SK-N-SH (cell line): ENCODE measurements at regions not wholly inside any gene's neighbourhood (a gene's known extent, or its start where the extent isn't known, plus 50 kb on each side); places are given as distances from the start of the nearest gene placed in this dataset.

Experiments
- CTCF ChIP-seq: fragments of 200-600 bp; sonication (generic); IDR thresholded peaks from 2 replicates; pipeline ENCODE4 v1.6.1; 2017; ENCODE audit warnings: antibody characterized with exemption, mild to moderate bottlenecking, moderate library complexity
- ELF1 ChIP-seq: IDR thresholded peaks from 2 replicates; pipeline ENCODE4 v1.4.0; 2012
- EP300 ChIP-seq, 2 experiments: IDR thresholded peaks; 2 replicates each; pipeline versions ENCODE4 v1.4.0 to v1.6.1; 2012; ENCODE audit warnings: borderline replicate concordance in 1 of 2, low read depth in 1 of 2, low read length in 1 of 2
- GABPA ChIP-seq: IDR thresholded peaks from 2 replicates; pipeline ENCODE4 v1.4.0; 2012; ENCODE audit warnings: low read depth, mild to moderate bottlenecking
- JUND ChIP-seq: IDR thresholded peaks from 2 replicates; pipeline ENCODE4 v1.4.0; 2012
- MAX ChIP-seq: IDR thresholded peaks from 2 replicates; pipeline ENCODE4 v1.4.0; 2012; ENCODE audit warnings: low read depth
- MEF2A ChIP-seq: IDR thresholded peaks from 2 replicates; pipeline ENCODE4 v1.4.0; 2012; ENCODE audit warnings: low read depth, borderline replicate concordance
- NFIC ChIP-seq: IDR thresholded peaks from 2 replicates; pipeline ENCODE4 v1.4.0; 2012; ENCODE audit warnings: borderline replicate concordance
- POLR2AphosphoS5 ChIP-seq: IDR thresholded peaks from 2 replicates; pipeline ENCODE4 v1.6.1; 2012; ENCODE audit warnings: low read depth, low read length
- REST ChIP-seq: IDR thresholded peaks from 2 replicates; pipeline ENCODE4 v1.6.1; 2012; ENCODE audit warnings: mild to moderate bottlenecking, low read depth, low read length, moderate library complexity
- USF2 ChIP-seq: fragments of 150-350 bp; IDR thresholded peaks from 2 replicates; pipeline ENCODE4 v1.6.1; 2017; ENCODE audit warnings: antibody characterized with exemption, low read length, low read depth, borderline replicate concordance

- TF ChIP-seq USF2 (no peak), CTCF (no peak), MAX (no peak), REST (no peak), NFIC (no peak), EP300 (IDR thresholded peaks at IDR 0.05; ENCODE audit: borderline replicate concordance in 1 of 2, low read depth in 1 of 2, low read length in 1 of 2) (no peak), GABPA (no peak), ELF1 (no peak), JUND (no peak), POLR2AphosphoS5 (no peak), MEF2A (no peak)
Measured at GRCh38 chr2:146604521-146604920, 1240.3 kb upstream of the ACVR2A start.
